PC-9 (cell line): ENCODE measurements at regions not wholly inside any gene's neighbourhood (a gene's known extent, or its start where the extent isn't known, plus 50 kb on each side); places are given as distances from the start of the nearest gene placed in this dataset.

Experiments
- BruUV-seq: library from RNA; stranded (reverse); fragments of 400-500 nt; replicated peaks from 2 replicates; lab custom pipeline; 2021; lab: Mats Ljungman, UMichigan
- CTCF ChIA-PET: fragments of 300-600 bp; sonication (Branson Sonifier 250); formaldehyde crosslinking; loops from one replicate; lab custom pipeline; 2022; ENCODE audit warnings: antibody characterized with exemption; lab: Charles Lee
- POLR2A ChIA-PET: fragments of 300-600 bp; sonication (Branson Sonifier 250); formaldehyde crosslinking; loops from one replicate; lab custom pipeline; 2022; ENCODE audit warnings: antibody characterized with exemption; ENCODE audit not compliant: unreplicated experiment; lab: Charles Lee
- DNase-seq, 2 experiments: peaks; one replicate each; pipeline versions ENCODE4 v3.0.0 to v3.0.0-alpha.2; 2015 to 2022; ENCODE audit warnings: mixed read lengths in 1 of 2
- H2AFZ ChIP-seq: fragments of 200-600 bp; sonication (generic); 2 replicates; pipeline ENCODE4 v1.8.1; 2017; ENCODE audit warnings: antibody characterized with exemption
- H3F3A ChIP-seq: fragments of 200-600 bp; sonication (generic); 2 replicates; pipeline ENCODE4 v1.8.1; 2017; ENCODE audit warnings: antibody characterized with exemption, mild to moderate bottlenecking, low read depth; ENCODE audit not compliant: insufficient read depth
- H3K27ac ChIP-seq: fragments of 200-600 bp; sonication (generic); 2 replicates; pipeline ENCODE4 v1.6.1; 2016; ENCODE audit warnings: mixed run types
- H3K27me3 ChIP-seq: fragments of 200-600 bp; sonication (generic); 2 replicates; pipeline ENCODE4 v1.6.1; 2016; ENCODE audit warnings: low read depth, mixed run types; ENCODE audit not compliant: insufficient read depth
- H3K36me3 ChIP-seq: fragments of 200-600 bp; sonication (generic); 2 replicates; pipeline ENCODE4 v1.6.1; 2016; ENCODE audit warnings: low read depth, mixed run types
- H3K4me1 ChIP-seq: fragments of 200-600 bp; sonication (generic); replicated peaks from 2 replicates; pipeline ENCODE4 v1.6.1; 2016; ENCODE audit warnings: mixed run types; ENCODE audit not compliant: insufficient read depth
- H3K4me2 ChIP-seq: fragments of 200-600 bp; sonication (generic); 2 replicates; pipeline ENCODE4 v1.6.1; 2017; ENCODE audit warnings: mixed run types
- H3K4me3 ChIP-seq: fragments of 200-600 bp; sonication (generic); 2 replicates; pipeline ENCODE4 v1.6.1; 2016; ENCODE audit warnings: mixed run types
- H3K79me2 ChIP-seq: fragments of 200-600 bp; sonication (generic); 2 replicates; pipeline ENCODE4 v1.6.1; 2017; ENCODE audit warnings: low read depth, mixed run types
- H3K9me2 ChIP-seq: fragments of 200-600 bp; sonication (generic); 2 replicates; pipeline ENCODE4 v1.8.1; 2017; ENCODE audit warnings: mild to moderate bottlenecking; ENCODE audit not compliant: insufficient read depth
- H3K9me3 ChIP-seq: fragments of 200-600 bp; sonication (generic); 2 replicates; pipeline ENCODE4 v1.8.1; 2016; ENCODE audit warnings: low read depth; ENCODE audit not compliant: insufficient read depth
- H4K20me1 ChIP-seq: fragments of 200-600 bp; sonication (generic); 2 replicates; pipeline ENCODE4 v1.8.1; 2017; ENCODE audit not compliant: insufficient read depth
- EZH2 ChIP-seq: fragments of 200-600 bp; sonication (generic); IDR thresholded peaks from 2 replicates; pipeline ENCODE4 v1.8.0; 2017; ENCODE audit warnings: antibody characterized with exemption, low read depth
- intact Hi-C: fragments of 100-400 bp; cut with micrococcal nuclease; formaldehyde crosslinking; loops from one replicate; pipeline ENCODE4 v1.10.0; 2022; ENCODE audit not compliant: unreplicated experiment
- TF ChIP-seq, protein P1 (sequence below): fragments of 200-600 bp; sonication (generic); conservative IDR thresholded peaks from 2 replicates; pipeline ENCODE4 v1.6.1; 2017; ENCODE audit warnings: mixed run types, antibody characterized with exemption, mild to moderate bottlenecking, moderate library complexity

DNA sequence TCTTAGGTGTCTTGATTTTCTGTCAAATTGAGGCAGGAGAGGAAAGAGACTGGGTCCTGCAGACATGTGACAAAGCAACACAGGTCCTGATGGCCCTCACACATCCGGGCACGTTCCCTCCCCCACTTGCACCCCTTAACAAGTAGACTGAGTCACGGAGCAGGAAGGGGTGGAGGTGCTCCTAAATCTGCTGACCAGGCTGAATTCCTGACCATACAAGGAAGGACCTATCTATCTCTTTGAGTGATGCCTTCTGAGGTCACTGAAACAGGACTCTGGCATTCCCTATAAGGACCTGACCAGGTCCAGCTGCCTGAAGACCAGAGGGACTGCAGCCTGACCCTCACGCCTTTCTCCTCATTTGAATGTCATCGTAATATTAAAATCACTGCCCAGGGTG is 250.3 kb downstream of the COL4A1 start:
- no peaks in the 10 kb centered on the region for H4K20me1 ChIP-seq
- BruUV-seq: no TSS peak
- TF ChIP-seq EZH2: no peak
- TF ChIP-seq, protein P1, sequence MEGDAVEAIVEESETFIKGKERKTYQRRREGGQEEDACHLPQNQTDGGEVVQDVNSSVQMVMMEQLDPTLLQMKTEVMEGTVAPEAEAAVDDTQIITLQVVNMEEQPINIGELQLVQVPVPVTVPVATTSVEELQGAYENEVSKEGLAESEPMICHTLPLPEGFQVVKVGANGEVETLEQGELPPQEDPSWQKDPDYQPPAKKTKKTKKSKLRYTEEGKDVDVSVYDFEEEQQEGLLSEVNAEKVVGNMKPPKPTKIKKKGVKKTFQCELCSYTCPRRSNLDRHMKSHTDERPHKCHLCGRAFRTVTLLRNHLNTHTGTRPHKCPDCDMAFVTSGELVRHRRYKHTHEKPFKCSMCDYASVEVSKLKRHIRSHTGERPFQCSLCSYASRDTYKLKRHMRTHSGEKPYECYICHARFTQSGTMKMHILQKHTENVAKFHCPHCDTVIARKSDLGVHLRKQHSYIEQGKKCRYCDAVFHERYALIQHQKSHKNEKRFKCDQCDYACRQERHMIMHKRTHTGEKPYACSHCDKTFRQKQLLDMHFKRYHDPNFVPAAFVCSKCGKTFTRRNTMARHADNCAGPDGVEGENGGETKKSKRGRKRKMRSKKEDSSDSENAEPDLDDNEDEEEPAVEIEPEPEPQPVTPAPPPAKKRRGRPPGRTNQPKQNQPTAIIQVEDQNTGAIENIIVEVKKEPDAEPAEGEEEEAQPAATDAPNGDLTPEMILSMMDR: no peak

DNA sequence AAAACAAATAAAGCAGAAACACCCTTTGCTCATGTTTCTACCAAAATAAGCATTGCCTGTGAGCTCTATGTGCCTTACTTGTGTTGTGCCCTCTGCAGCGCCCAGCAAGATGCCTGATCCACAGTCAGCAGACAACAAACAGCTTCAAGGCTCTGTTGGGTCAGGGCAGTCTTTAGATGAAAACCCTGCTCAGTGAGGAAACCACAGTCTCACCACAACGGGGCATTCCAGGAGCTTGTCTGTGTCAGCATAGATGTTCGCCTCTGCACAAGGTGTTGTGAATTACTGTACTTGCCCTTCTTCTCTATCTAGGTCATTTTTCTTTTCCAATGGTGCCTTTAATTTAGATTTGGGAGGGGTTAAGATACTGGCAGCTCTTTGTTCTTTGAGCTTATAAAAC is 251.9 kb downstream of the COL4A1 start:
- ChIA-PET POLR2A (no interaction called here), CTCF (no interaction called here)
- Histone ChIP-seq H4K20me1 (no peaks in the 10 kb centered on the region), H3K27me3 (no peaks in the 10 kb centered on the region), H2AFZ (no peak overlapping the region), H3K36me3 (no peaks in the 10 kb centered on the region), H3K4me3 (no peak overlapping the region), H3K4me2 (no peak overlapping the region), H3K79me2 (no peaks in the 10 kb centered on the region), H3K9me3 (no peaks in the 10 kb centered on the region), H3K4me1 (no peaks in the 10 kb centered on the region), H3F3A (no peaks in the 10 kb centered on the region), H3K27ac (no peak overlapping the region), H3K9me2 (no peaks in the 10 kb centered on the region)
- BruUV-seq: no TSS peak
- no peak for TF ChIP-seq EZH2
- TF ChIP-seq, protein P1: no peak
- DNase-seq: no peak
- intact Hi-C loops: no loop called here

More for the DNA sequence above, 250.3 kb downstream of the COL4A1 start:
- Histone ChIP-seq H3K4me2 (no peak overlapping the region), H3K27me3 (no peaks in the 10 kb centered on the region), H3K27ac (no peak overlapping the region), H3K9me2 (no peaks in the 10 kb centered on the region), H3K4me1 (no peaks in the 10 kb centered on the region), H3K36me3 (no peaks in the 10 kb centered on the region), H3K9me3 (no peaks in the 10 kb centered on the region), H3K79me2 (no peaks in the 10 kb centered on the region), H3F3A (no peaks in the 10 kb centered on the region), H3K4me3 (no peak overlapping the region), H2AFZ (no peak overlapping the region)
- intact Hi-C loops: no loop called here
- ChIA-PET CTCF (no interaction called here), POLR2A (no interaction called here)
- no peak for DNase-seq

DNA sequence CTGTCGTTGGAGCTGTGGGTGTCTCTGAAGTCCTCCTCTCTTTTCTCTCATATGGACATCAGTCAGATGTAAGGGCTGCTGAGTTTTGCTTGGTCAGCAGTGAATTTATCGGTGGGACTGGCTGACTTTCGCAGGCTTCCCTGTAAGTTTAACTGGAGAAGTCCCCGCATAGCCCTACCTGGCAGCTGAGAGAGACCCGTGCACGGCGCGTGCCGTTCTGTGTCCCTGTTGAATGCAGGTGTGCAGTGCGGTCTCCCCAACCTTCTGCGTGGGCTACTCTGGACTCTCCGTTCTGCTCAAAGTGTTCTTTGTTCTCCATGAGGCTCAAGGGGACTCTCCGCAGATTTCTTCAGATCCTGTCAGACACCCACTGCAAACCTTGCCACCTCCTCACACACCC is 252.9 kb downstream of the COL4A1 start:
- H3K36me3 ChIP-seq: no peaks in the 10 kb centered on the region
- CTCF ChIA-PET: no interaction called here
- DNase-seq: no peak
- no TSS peak for BruUV-seq
- H4K20me1 ChIP-seq: no peaks in the 10 kb centered on the region
- no peaks in the 10 kb centered on the region for H3K4me1 ChIP-seq
- H3K4me2 ChIP-seq: no peak overlapping the region
- intact Hi-C loops: no loop called here
- H3K79me2 ChIP-seq: no peaks in the 10 kb centered on the region
- H3K9me3 ChIP-seq: no peaks in the 10 kb centered on the region
- TF ChIP-seq, protein P1: no peak
- no peak for TF ChIP-seq EZH2
- POLR2A ChIA-PET: no interaction called here
- no peaks in the 10 kb centered on the region for H3K27me3 ChIP-seq
- no peak overlapping the region for H3K4me3 ChIP-seq
- no peaks in the 10 kb centered on the region for H3F3A ChIP-seq
- H2AFZ ChIP-seq: no peak overlapping the region
- no peaks in the 10 kb centered on the region for H3K9me2 ChIP-seq
- H3K27ac ChIP-seq: no peak overlapping the region
